Skeletal muscle tissue (tissue), 3 donors: ENCODE measurements at regions not wholly inside any gene's neighbourhood (a gene's known extent, or its start where the extent isn't known, plus 50 kb on each side); places are given as distances from the start of the nearest gene placed in this dataset.

Source experiments
- H3K27ac ChIP-seq: one replicate; pipeline ENCODE4 v1.7.0; 2013; ENCODE audit warnings: mild to moderate bottlenecking, low read depth, low read length, inconsistent platforms
- H3K27me3 ChIP-seq, 3 donors: one replicate each; pipeline ENCODE4 v1.7.0; 2013; ENCODE audit warnings: low read length in 3 of 3; ENCODE audit not compliant: control insufficient read depth in 3 of 3, insufficient read depth in 3 of 3
- H3K36me3 ChIP-seq, 3 donors: one replicate each; pipeline ENCODE4 v1.7.0; 2013; ENCODE audit warnings: low read length in 3 of 3; ENCODE audit not compliant: control insufficient read depth in 3 of 3, insufficient read depth in 3 of 3
- H3K4me1 ChIP-seq, 3 donors: one replicate each; pipeline ENCODE4 v1.7.0; 2013; ENCODE audit warnings: low read length in 3 of 3, mild to moderate bottlenecking in 3 of 3; ENCODE audit not compliant: control insufficient read depth in 3 of 3, insufficient read depth in 3 of 3
- H3K4me3 ChIP-seq, 3 donors: one replicate each; pipeline ENCODE4 v1.7.0; 2013; ENCODE audit warnings: low read length in 3 of 3
- H3K9ac ChIP-seq, 3 donors: one replicate each; pipeline ENCODE4 v1.7.0; 2013; ENCODE audit warnings: low read length in 3 of 3, mild to moderate bottlenecking in 3 of 3, moderate library complexity in 2 of 3, low read depth in 1 of 3
- H3K9me3 ChIP-seq, 3 donors: one replicate each; pipeline ENCODE4 v1.7.0; 2013; ENCODE audit warnings: low read length in 3 of 3; ENCODE audit not compliant: control insufficient read depth in 3 of 3
- donor health status: Osteomylitis.

GRCh38 chr2:238696786-238697185 lies 151.1 kb upstream of the TWIST2 start:
- Histone ChIP-seq H3K27me3 (peaks cover 0 to 6% (median 3%) of the 10 kb centered on the region in 3 donors), H3K4me1 (no peaks in the 10 kb centered on the region), H3K4me3 (no peak overlapping the region), H3K27ac (no peak overlapping the region), H3K36me3 (no peaks in the 10 kb centered on the region), H3K9ac (no peak overlapping the region), H3K9me3 (no peaks in the 10 kb centered on the region)

DNA sequence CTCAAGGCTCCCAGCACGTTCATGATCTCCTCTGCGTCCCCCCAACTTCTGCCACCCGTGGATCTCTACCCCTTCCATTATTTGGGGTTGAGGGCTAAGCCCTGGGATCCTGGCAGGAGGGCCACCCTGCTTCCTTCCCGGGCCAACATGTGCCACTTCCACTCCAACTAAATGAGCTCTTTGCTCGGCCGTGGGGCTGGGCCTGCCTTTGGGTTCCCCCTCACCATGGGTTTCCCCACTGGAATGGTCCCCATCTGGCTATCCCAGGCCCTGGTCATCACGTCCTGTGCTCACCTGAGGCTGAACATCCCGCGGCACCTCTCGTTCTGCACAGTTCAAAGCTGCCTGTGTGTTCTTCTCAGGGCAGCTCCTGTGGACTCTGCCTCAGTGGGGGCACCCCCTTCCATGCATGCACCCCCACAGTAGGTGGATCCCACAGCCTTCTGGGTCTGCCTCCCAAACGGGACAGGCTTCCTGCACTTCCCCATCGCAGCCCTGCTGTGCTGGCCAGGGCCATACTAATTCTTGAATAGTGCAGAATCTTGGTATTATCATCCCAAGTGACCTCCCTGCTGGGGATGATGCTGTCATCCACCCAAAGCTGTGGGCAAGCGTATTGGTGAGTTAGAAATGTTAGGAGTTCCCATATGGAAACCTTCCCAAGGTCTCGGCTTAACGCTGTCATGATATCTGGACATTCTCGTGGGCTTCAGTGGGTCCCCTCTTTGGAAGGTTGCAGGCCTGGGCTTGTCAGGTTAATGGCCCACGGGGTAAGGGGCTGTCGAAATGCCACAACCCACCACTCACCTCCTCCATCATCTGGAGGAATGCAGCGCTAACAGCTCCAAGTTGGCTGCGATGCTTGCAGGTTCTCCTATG lies 150.5 kb upstream of the TWIST2 start:
- H3K27me3 ChIP-seq: peaks cover 0 to 3% (median under 1%) of the 10 kb centered on the region in 3 donors
- no peaks in the 10 kb centered on the region for H3K4me1 ChIP-seq
- H3K9ac ChIP-seq: no peak overlapping the region
- no peak overlapping the region for H3K27ac ChIP-seq
- H3K9me3 ChIP-seq: no peaks in the 10 kb centered on the region
- H3K36me3 ChIP-seq: no peaks in the 10 kb centered on the region
- no peak overlapping the region for H3K4me3 ChIP-seq

DNA sequence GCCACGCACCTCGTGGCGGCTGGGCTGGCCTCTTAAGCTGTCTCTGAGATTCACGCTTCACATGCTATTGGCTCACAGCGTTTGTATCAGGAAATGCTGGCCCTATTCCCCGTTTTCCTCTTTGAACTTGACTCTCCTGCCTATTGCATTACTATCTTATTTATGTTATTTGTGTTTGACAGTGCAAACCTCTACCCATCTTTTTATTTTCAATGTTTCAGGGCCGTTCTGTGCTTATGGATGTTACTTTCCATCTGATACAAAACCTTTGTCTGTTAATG lies 149.9 kb upstream of the TWIST2 start:
- Histone ChIP-seq H3K27ac (no peak overlapping the region), H3K9ac (no peak overlapping the region), H3K4me3 (no peak overlapping the region), H3K4me1 (no peaks in the 10 kb centered on the region), H3K27me3 (no peaks in the 10 kb centered on the region), H3K36me3 (no peaks in the 10 kb centered on the region), H3K9me3 (no peaks in the 10 kb centered on the region)

DNA sequence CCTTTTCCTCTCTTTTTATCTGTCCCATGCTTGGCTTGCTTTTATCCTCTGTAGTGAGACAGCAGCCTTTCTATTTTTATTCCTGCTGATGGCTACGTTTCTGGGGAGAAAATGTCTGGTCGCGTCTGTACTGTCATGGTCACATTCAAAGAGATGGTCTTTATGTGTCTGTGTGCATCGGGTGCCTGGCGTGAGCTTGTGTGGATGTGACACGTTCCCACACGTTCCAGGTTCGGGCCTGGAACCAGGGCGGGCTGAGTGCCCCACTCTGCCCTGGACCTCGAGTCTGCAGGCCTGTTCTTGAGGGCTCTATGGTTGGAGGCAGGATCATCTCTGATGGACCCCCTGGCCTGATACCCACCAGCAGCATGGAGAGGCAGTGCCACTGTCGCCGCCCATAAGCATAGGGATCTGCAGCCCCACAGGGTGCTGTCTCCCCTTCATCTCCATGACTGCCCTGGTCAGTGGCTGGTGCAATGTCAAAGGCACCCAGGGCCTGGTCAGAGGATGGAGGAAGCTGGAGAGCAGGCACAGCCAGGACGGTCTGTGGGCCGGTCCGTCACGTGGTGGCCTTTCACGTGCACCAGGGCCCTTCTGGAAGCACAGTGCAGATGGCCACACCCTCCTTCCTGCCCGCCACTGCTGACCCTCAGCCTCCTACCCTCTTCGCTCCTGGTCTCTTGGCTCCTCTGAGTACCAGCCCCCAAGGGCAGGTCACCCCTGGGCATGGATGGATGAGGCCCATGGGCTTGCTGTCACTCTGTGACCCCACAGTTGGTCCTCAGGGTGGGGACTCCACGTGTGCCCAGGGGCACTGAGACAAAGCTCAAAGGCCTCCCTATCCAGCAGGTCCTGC lies 149.2 kb upstream of the TWIST2 start:
- no peaks in the 10 kb centered on the region for H3K27me3 ChIP-seq
- H3K4me3 ChIP-seq: no peak overlapping the region
- no peaks in the 10 kb centered on the region for H3K36me3 ChIP-seq
- H3K9me3 ChIP-seq: no peaks in the 10 kb centered on the region
- H3K9ac ChIP-seq: no peak overlapping the region
- H3K27ac ChIP-seq: no peak overlapping the region
- H3K4me1 ChIP-seq: no peaks in the 10 kb centered on the region

GRCh38 chr2:238699307-238700116 lies 148.4 kb upstream of the TWIST2 start:
- Histone ChIP-seq H3K4me1 (no peaks in the 10 kb centered on the region), H3K9me3 (no peaks in the 10 kb centered on the region), H3K4me3 (no peak overlapping the region), H3K9ac (no peak overlapping the region), H3K27me3 (no peaks in the 10 kb centered on the region), H3K27ac (no peak overlapping the region), H3K36me3 (no peaks in the 10 kb centered on the region)

DNA sequence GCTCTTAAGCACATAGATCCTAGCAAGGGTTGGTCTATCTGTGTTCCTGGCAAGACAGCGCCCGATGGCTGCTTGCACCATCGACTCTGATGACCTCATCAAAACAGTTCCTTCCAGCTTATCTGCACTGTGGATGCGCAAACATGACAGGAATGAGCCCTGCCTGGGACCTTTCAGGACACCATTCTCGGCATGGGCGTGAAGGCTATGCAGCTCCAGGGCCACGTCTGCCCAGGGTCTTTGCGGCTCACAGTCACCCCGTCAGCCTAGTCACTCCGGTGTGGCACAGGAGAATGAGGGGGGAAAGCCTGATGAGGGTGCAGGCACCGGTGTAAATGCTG lies 147.8 kb upstream of the TWIST2 start:
- Histone ChIP-seq H3K27me3 (peaks cover 0 to 5% (median 0%) of the 10 kb centered on the region in 3 donors), H3K4me1 (no peaks in the 10 kb centered on the region), H3K27ac (no peak overlapping the region)

DNA sequence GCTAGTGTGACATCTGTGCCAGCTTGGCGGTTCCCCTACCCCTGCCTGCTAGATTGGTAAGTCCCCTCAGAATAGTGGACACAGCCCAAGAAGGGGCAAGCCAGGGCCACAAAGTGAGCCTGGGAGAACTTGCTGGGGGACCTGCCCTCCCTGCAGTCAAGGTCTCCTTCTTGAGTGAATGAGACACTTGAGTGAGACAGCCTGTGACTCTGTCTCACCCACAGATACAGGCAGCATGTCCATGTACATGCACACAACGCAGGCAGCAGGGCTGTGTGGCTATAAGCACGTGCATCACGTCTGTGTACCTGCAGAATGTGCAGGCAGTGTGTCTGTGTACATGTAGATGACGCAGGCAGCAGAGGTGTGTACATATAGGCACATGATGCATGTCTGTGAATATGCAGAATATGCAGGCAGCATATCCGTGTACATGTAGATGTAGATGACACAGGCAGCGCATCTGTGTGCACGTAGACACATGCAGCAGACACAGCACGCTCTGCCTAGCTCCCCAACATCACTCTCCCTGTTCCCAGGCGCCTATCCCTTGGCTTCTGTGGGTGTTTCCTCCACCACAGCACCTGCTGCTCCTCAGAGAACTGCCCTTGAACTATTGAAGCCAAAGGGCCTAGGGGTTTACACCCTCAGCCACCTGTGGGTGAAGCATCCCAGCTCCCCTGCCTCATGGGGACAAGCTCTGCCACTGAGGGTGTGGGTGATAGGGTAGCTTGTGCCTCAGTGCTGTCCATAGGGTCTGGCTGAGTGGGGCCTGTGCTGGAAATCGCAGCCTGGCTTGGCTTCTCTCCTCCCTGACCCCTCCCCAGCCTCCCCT lies 147.2 kb upstream of the TWIST2 start:
- Histone ChIP-seq H3K9ac (no peak overlapping the region), H3K9me3 (no peaks in the 10 kb centered on the region), H3K4me3 (no peak overlapping the region), H3K27ac (no peak overlapping the region), H3K27me3 (peaks cover 0 to 5% (median 0%) of the 10 kb centered on the region in 3 donors), H3K4me1 (no peaks in the 10 kb centered on the region), H3K36me3 (no peaks in the 10 kb centered on the region)

More for the DNA sequence above, 147.8 kb upstream of the TWIST2 start:
- Histone ChIP-seq H3K4me3 (no peak overlapping the region), H3K9me3 (no peaks in the 10 kb centered on the region), H3K36me3 (no peaks in the 10 kb centered on the region), H3K9ac (no peak overlapping the region)

GRCh38 chr2:238701341-238702206 lies 146.3 kb upstream of the TWIST2 start:
- Histone ChIP-seq H3K36me3 (no peaks in the 10 kb centered on the region), H3K9ac (no peak overlapping the region), H3K9me3 (no peaks in the 10 kb centered on the region), H3K4me1 (no peaks in the 10 kb centered on the region), H3K27me3 (peaks cover 0 to 5% (median 0%) of the 10 kb centered on the region in 3 donors), H3K27ac (no peak overlapping the region), H3K4me3 (no peak overlapping the region)
